SK-N-SH (cell line): ENCODE measurements at regions not wholly inside any gene's neighbourhood (a gene's known extent, or its start where the extent isn't known, plus 50 kb on each side); places are given as distances from the start of the nearest gene placed in this dataset.

Experiments used
- CHD2 ChIP-seq: fragments of 150-350 bp; IDR thresholded peaks from 2 replicates; pipeline ENCODE4 v1.6.1; 2018; ENCODE audit warnings: low read length; ENCODE audit not compliant: partially characterized antibody
- ELF1 ChIP-seq: IDR thresholded peaks from 2 replicates; pipeline ENCODE4 v1.4.0; 2012
- FOXJ3 ChIP-seq: sonication (generic); formaldehyde crosslinking; IDR thresholded peaks from 2 replicates; pipeline ENCODE4 v1.5.1; 2020; ENCODE audit warnings: mild to moderate bottlenecking, missing genetic modification reagents
- FOXM1 ChIP-seq: IDR thresholded peaks from 2 replicates; pipeline ENCODE4 v1.4.0; 2012; ENCODE audit warnings: low read depth, mild to moderate bottlenecking
- GABPA ChIP-seq: IDR thresholded peaks from 2 replicates; pipeline ENCODE4 v1.4.0; 2012; ENCODE audit warnings: low read depth, mild to moderate bottlenecking
- GATA2 ChIP-seq: sonication (generic); formaldehyde crosslinking; IDR thresholded peaks from 2 replicates; pipeline ENCODE4 v1.5.0; 2020; ENCODE audit warnings: mild to moderate bottlenecking, missing genetic modification reagents
- JUND ChIP-seq: IDR thresholded peaks from 2 replicates; pipeline ENCODE4 v1.4.0; 2012
- MEF2A ChIP-seq: IDR thresholded peaks from 2 replicates; pipeline ENCODE4 v1.4.0; 2012; ENCODE audit warnings: low read depth, borderline replicate concordance
- MXI1 ChIP-seq: IDR thresholded peaks from 2 replicates; pipeline ENCODE4 v1.6.1; 2012; ENCODE audit warnings: mild to moderate bottlenecking, low read depth, low read length, improper control_type of control experiment
- NFIC ChIP-seq: IDR thresholded peaks from 2 replicates; pipeline ENCODE4 v1.4.0; 2012; ENCODE audit warnings: borderline replicate concordance
- NRF1 ChIP-seq: IDR thresholded peaks from 2 replicates; pipeline ENCODE4 v1.6.1; 2012; ENCODE audit warnings: low read depth, mild to moderate bottlenecking, low read length
- POLR2AphosphoS5 ChIP-seq: IDR thresholded peaks from 2 replicates; pipeline ENCODE4 v1.6.1; 2012; ENCODE audit warnings: low read depth, low read length
- RAD21 ChIP-seq: IDR thresholded peaks from 2 replicates; pipeline ENCODE4 v1.6.1; 2012; ENCODE audit warnings: mild to moderate bottlenecking, low read length
- RCOR1 ChIP-seq: fragments of 150-350 bp; IDR thresholded peaks from 2 replicates; pipeline ENCODE4 v1.6.1; 2017; ENCODE audit warnings: antibody characterized with exemption, low read length
- RFX5 ChIP-seq: IDR thresholded peaks from 2 replicates; pipeline ENCODE4 v1.6.1; 2012; ENCODE audit warnings: mild to moderate bottlenecking, improper control_type of control experiment, low read length
- TAF1 ChIP-seq: IDR thresholded peaks from 2 replicates; pipeline ENCODE4 v1.6.1; 2012; ENCODE audit warnings: low read depth, mild to moderate bottlenecking, low read length, moderate library complexity, borderline replicate concordance
- TCF12 ChIP-seq: IDR thresholded peaks from 2 replicates; pipeline ENCODE4 v1.4.0; 2012
- TEAD4 ChIP-seq: IDR thresholded peaks from 2 replicates; pipeline ENCODE4 v1.4.0; 2012; ENCODE audit warnings: mild to moderate bottlenecking, borderline replicate concordance; ENCODE audit not compliant: insufficient read depth
- TF ChIP-seq, protein P1 (sequence below): IDR thresholded peaks from 2 replicates; pipeline ENCODE4 v1.6.1; 2012; ENCODE audit warnings: mild to moderate bottlenecking, low read depth, low read length, moderate library complexity
- TF ChIP-seq, protein P2 (sequence below): IDR thresholded peaks from 2 replicates; pipeline ENCODE4 v1.4.0; 2012; ENCODE audit warnings: low read depth
- TF ChIP-seq, protein P3 (sequence below): IDR thresholded peaks from 2 replicates; pipeline ENCODE4 v1.4.0; 2012; ENCODE audit warnings: low read depth, borderline replicate concordance

DNA sequence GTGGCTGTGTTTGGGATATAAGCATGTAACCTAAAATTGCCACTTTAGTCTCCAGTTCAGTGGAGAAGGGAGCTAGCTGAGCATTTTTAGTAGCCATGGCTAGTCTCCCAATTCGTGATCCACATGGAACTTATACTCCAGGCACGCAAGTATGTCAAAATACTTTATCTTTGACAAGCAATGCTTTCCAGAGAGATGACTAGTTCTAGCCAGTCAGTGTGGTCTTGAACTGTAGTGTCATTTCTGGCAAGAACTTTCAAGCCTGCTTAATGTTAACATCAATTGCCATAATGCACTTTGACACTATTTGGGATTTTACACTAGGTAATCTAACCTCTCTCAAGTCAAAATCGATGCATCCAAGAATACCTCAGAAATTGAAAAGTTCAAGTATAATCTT is 660.0 kb downstream of the PTPRC start (continued):
- TF ChIP-seq GABPA (0 out of 2 replicates have a peak, but pooled peaks have one; percentile 25), RFX5 (no peak), TEAD4 (peak; percentile 100), RAD21 (no peak), ELF1 (0 out of 2 replicates have a peak, but pooled peaks have one; percentile 18), RCOR1 (0 out of 2 replicates have a peak, but pooled peaks have one; percentile 17), FOXJ3 (no peak), NRF1 (no peak), CHD2 (no peak), FOXM1 (peak; percentile 97), TCF12 (peak; percentile 100), TAF1 (no peak), POLR2AphosphoS5 (peak; percentile 99), NFIC (peak; percentile 100), MXI1 (no peak), GATA2 (CRISPR knock-in tag) (no peak), MEF2A (peak; percentile 91), JUND (peak; percentile 100)
- TF ChIP-seq, protein P1, sequence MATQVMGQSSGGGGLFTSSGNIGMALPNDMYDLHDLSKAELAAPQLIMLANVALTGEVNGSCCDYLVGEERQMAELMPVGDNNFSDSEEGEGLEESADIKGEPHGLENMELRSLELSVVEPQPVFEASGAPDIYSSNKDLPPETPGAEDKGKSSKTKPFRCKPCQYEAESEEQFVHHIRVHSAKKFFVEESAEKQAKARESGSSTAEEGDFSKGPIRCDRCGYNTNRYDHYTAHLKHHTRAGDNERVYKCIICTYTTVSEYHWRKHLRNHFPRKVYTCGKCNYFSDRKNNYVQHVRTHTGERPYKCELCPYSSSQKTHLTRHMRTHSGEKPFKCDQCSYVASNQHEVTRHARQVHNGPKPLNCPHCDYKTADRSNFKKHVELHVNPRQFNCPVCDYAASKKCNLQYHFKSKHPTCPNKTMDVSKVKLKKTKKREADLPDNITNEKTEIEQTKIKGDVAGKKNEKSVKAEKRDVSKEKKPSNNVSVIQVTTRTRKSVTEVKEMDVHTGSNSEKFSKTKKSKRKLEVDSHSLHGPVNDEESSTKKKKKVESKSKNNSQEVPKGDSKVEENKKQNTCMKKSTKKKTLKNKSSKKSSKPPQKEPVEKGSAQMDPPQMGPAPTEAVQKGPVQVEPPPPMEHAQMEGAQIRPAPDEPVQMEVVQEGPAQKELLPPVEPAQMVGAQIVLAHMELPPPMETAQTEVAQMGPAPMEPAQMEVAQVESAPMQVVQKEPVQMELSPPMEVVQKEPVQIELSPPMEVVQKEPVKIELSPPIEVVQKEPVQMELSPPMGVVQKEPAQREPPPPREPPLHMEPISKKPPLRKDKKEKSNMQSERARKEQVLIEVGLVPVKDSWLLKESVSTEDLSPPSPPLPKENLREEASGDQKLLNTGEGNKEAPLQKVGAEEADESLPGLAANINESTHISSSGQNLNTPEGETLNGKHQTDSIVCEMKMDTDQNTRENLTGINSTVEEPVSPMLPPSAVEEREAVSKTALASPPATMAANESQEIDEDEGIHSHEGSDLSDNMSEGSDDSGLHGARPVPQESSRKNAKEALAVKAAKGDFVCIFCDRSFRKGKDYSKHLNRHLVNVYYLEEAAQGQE: peak; percentile 67; the same call in 1 of the 2 replicates
- TF ChIP-seq, protein P2, sequence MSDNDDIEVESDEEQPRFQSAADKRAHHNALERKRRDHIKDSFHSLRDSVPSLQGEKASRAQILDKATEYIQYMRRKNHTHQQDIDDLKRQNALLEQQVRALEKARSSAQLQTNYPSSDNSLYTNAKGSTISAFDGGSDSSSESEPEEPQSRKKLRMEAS: peak; percentile 81
- TF ChIP-seq, protein P3, sequence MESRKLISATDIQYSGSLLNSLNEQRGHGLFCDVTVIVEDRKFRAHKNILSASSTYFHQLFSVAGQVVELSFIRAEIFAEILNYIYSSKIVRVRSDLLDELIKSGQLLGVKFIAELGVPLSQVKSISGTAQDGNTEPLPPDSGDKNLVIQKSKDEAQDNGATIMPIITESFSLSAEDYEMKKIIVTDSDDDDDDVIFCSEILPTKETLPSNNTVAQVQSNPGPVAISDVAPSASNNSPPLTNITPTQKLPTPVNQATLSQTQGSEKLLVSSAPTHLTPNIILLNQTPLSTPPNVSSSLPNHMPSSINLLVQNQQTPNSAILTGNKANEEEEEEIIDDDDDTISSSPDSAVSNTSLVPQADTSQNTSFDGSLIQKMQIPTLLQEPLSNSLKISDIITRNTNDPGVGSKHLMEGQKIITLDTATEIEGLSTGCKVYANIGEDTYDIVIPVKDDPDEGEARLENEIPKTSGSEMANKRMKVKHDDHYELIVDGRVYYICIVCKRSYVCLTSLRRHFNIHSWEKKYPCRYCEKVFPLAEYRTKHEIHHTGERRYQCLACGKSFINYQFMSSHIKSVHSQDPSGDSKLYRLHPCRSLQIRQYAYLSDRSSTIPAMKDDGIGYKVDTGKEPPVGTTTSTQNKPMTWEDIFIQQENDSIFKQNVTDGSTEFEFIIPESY: peak; percentile 89
